HG02678 (cell line): ENCODE measurements at regions not wholly inside any gene's neighbourhood (a gene's known extent, or its start where the extent isn't known, plus 50 kb on each side); places are given as distances from the start of the nearest gene placed in this dataset.
"Not testable (repeated sequence)": the region's sequence is repeated elsewhere in the genome, so short reads cannot be mapped to it uniquely, and the experiment has no call there.

Experiments
- ATAC-seq: cut with Tn5 transposase; IDR thresholded peaks from one replicate; pipeline ENCODE4 v1.9.1; 2021; ENCODE audit warnings: mild to moderate bottlenecking, moderate library complexity; ENCODE audit not compliant: unreplicated experiment

DNA sequence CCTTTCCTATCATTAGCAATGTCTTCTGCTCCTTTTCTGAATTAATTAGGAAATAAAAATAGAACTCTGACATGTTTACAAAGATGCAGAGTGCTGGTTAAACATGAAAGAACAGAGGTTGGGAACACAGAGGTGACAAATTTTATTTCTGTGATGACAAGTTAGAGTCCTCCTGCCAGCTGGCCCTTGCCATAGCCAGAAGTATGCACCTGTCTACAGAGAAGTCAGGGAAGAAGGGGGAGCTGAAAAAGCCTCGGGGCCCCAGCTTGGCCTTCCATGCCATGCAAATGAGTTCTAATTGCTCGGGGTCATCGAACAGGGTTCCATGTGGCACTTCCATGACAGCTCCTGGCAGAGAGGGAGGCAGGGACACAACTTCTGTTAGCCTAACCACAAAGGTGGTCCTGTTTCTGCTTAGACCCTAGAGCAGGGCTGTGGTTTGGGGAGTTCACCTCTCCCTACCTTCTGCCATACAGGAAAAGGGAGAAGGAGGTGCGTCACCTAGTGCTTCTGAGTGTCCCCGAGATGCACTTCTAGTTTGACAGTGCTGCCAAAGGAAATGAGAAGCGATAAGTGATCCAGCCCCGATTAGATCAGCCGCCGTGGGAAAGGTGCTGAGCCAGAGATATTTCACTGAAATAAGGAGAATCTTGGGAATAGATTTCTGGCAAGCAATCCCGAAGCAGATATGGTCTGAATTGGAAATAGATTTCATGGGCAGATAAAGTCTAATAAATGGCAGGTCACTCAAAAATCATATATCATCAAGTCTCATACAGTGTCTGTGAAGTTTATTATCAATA is 155.8 kb upstream of the FOXN3 start:
- ATAC-seq, result no peak

- no peak for ATAC-seq
These were observed 154.5 kb upstream of the FOXN3 start for GRCh38 chr14:89571491-89571890.

- no peak for ATAC-seq
These were observed 149.8 kb upstream of the FOXN3 start for GRCh38 chr14:89566644-89567415.

DNA sequence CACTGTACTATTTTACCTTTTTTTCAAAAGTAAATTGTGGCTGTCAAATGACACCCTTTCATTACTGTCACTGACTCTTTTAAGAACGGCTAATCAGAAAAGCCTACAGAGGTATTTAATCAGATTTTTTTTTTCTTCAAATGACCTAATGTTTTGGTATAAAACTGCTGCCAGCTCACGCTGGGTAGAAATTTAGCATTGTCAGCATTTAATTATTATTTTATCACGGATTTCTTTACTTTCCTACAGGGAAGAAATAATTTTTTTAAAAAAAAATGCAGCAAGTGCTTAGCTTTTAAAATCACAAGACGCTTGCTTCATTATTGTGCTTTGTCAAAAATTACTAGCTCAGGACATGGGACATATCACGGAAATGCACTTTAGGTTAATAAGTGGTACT is 149.1 kb upstream of the FOXN3 start:
- no peak for ATAC-seq

- no peak for ATAC-seq
These were observed 148.6 kb upstream of the FOXN3 start for GRCh38 chr14:89565607-89566006.

- no peak for ATAC-seq
These were observed 148.0 kb upstream of the FOXN3 start for GRCh38 chr14:89564989-89565388.

DNA sequence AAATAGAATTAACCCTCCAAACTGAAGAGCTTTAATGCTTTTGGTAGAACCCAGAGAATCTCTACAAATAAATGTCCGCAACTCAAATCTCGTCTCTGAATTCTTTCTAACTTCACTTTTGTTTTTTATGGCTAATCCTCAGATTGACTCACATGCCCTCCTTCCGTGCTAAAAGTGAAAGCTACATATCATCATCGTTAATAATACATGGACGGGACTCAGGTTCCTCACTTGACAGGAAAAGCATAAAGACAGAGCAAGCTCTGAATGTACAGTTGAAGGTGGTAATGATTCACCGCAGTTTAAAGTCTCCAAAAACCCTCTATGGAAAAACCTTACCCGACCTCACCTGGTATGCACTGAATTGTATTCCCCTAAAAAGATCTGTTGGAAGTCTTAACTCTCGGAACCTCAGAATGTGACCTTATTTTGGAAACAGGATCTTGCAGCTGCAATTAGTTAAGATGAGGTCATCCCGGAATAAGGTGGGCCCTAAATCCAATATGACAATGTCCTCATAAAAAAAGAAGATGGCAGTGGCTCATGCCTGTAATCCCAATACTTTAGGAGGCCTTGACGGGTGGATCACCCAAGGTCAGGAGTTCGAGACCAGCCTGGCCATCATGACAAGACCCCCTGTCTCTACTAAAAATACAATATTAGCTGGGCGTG is 147.4 kb upstream of the FOXN3 start:
- ATAC-seq, result no peak

DNA sequence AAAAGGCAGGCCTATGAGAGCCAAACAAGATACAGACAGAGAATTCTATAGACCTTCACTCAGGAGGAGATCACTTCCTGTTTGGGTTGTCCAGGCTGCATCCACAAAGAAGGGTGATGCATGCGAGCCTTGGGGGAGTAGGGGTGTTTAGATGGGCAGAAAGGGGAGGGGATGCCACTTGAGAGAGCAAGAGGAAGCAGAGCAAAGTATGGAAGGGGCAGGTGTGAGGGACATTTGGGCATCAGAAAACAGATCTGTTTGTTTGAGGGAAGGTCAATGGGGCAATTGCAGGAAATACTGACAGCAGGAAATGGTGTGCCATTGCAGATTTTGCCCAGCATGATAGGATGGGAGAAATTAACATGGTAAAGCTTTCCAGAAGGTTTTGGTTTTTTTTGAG is 146.4 kb upstream of the FOXN3 start:
- no peak for ATAC-seq

DNA sequence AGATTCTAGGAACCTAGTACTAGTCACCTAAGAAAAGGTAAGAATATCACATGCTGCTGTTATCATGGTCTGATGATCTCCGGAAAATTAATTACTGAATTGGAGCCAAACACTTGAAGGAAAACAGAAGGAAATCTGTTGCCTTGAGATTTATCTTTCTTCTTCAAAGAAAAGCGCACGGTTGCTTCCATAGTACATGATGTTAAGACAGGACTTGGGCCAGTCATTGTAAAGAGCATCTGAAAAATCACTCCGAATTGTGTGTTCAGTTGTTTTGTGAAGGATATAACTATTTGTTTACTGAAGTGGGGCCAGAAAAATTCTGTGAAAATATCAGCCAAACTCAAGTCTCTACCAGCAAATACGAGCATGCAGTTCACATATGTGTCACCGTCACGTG is 134.9 kb upstream of the FOXN3 start:
- ATAC-seq, result no peak

DNA sequence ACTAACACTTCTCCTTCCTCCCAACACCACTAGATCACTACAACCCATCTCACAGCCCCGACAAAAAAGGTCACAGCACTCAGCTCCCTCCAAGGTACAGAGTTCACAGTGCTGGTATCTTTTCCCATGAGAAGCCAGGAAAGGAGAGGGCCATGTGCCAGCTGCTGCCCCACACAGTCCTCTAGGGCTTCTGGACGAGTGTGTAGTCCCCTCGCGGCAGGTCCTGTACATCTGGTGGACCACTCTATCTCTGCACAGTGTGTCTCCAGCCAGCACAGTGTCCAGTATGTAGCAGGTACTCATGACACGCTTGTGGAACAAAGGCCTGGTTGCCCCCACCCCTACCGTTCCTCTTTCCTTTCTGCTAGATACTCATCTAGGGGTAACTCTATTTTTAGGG is 134.4 kb upstream of the FOXN3 start:
- ATAC-seq, result no peak

DNA sequence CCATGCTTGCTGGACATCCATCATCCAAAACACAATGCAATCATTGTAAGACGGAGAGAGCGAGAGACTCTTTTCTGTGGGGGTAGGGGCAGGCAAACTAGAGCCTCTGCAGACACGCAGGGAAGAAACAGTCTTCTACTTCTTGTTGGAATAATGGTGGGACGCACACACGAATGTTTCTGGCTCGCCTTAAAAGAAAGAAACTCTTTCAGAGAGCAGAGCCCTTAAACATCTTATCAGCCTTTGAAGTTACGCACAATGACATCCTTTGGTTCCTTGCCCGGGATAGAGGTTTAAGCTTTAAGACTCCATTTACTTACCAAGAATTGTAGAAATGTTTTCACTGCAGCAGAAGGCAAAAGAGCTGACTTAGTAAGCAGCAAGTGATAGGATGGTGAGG is 133.8 kb upstream of the FOXN3 start:
- ATAC-seq, result no peak

- ATAC-seq, result no peak
These were observed 132.5 kb upstream of the FOXN3 start for GRCh38 chr14:89549381-89550125.

- ATAC-seq, result not testable (repeated sequence)
These were observed 130.0 kb upstream of the FOXN3 start for GRCh38 chr14:89547047-89547446.

DNA sequence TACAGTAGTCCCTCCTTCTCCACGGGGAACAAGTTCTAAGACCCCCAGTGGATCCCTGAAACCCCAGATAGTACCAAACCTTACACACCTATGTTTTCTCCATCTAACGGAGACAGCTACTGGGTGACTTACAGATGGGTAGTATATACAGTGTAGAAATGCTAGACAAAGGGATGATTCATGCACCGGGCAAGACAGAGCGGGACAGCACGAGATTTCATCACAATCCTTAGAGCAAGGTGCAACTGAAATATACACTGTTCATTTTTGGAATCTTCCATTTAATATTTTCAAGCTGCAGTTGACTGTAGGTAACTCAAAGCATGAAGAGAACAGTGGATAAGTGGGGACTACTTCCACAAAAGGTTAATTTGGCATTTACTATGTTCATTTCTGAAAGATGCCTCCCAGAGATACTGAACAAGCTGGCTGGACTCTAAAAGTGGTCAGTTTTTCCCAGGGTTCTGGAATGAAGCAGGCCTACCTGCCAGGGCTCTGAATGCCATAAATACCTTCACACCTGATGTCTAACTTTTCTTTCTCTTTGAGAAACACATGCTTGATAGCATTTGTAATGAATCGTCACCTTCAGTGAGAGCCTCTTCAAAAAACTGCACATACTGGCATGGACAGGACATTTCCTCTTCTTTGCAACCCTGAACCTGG is 127.7 kb upstream of the FOXN3 start:
- no peak for ATAC-seq

DNA sequence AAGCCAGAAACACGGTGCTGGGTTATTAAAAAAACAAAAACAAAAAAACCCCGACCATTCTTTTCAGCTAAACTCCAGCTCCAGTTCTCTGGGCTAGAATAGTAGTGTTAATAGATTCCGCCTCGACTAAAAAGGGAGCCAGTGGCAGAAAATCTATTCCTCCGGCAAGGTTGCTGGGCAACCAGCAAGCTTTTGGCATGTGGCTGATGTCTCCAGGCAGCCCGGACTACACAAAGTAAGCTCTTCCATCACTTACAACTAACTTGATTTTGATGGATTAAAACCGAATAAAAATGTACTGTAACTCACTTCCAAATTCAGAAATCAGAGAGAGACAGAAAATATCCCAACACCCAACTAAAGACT is 126.4 kb upstream of the FOXN3 start:
- no peak for ATAC-seq

DNA sequence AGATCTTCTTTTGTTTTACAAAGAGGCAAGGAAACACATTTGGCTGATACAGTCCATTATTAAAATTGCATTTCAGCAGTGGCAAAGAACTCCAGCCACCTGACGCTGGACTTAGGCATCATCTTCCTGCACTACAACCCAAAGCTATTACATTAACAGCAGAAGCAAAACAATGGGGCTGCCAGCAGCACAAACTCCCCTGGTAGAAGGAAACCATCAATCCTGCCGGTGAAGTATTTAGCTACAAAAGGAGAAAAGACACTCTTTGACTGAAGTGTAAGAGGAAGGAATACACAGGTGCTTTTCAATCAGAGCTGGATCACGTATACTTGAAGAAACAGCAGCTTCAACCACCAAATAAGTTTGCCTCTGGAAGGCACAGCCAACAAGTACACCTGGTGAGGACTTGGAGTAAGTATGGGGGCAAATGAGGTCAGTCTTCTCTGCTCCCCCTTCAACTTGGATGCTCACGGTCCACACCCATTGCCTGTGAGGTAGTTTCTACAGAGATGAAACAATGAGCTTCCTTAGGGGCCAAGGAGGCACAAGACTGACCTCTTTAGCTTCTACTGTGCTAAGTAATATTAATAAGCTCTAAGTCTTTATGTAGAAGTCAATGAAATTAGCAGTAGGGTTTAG is 125.9 kb upstream of the FOXN3 start:
- ATAC-seq, result no peak

GRCh38 chr14:89540830-89541470 is 123.9 kb upstream of the FOXN3 start:
- no peak for ATAC-seq

DNA sequence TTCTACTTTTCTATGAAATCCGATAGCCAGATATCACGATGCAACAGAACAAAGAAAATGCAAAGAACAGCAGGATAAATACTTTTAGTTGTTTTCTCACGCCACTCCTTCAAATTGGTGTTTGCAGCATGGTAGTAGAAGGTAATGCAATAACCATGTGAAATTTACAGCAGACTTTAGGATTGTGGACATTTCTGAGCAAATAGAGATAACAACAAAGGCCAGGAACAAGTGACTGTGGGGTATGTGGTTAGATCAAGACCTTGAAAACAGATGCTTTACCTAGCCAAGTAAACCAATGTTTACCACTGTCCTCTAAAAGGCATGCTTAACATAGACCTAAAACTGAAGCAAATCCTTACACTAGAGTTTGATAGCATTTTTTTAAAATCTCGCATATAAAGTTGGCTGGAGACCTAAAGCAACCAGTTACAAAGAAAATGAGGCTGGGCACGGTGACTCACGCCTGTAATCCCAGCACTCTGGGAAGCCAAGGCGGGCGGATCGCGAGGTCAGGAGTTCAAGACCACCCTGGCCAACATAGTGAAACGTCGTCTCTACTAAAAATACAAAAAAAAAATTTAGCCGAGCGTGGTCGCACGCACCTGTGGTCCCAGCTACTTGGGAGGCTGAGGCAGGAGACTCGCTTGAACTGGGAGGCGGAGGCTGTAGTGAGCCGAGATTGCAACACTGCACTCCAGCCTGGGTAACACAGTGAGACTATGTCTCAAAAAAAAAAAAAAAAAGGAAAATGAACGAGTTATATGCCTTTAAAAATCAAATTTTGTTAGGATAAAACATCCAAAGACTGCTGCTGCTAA is 123.2 kb upstream of the FOXN3 start:
- ATAC-seq, result no peak

DNA sequence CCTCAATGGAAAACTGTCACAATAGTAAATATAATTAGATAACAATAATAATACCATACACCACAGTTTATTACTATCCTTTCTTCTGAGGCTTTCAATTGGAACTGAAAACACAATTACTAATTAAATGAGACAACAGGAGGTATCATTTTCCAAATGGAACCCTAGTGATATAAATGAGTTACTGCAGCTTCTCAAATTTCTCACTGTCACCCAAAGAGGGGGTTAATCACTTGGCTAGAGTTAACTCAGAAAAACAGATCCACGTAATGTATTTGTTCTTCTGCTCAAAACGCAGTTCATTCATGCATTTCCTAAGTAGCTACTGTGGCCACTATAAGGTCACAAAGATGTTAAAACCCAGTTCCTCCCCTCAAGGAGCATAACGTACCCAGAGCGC is 120.9 kb upstream of the FOXN3 start:
- no peak for ATAC-seq
